K562 (cell line): ENCODE measurements at regions not wholly inside any gene's neighbourhood (a gene's known extent, or its start where the extent isn't known, plus 50 kb on each side); places are given as distances from the start of the nearest gene placed in this dataset.

Experiments used
- CAMTA2 ChIP-seq: fragments of 250-450 bp; sonication (Bioruptor Pico); conservative IDR thresholded peaks from 2 replicates; pipeline ENCODE4 v1.5.1; 2022
- FOXP1 ChIP-seq: sonication (generic); formaldehyde crosslinking; IDR thresholded peaks from 2 replicates; pipeline ENCODE4 v1.8.0; 2022; ENCODE audit warnings: mild to moderate bottlenecking, missing genetic modification reagents
- GABPA ChIP-seq: fragments of 200-800 bp; sonication (Bioruptor generic); conservative IDR thresholded peaks from 2 replicates; pipeline ENCODE4 v1.6.1; 2016; ENCODE audit warnings: low read depth, missing genetic modification characterization, missing compliant biosample characterization
- HMG20A ChIP-seq: fragments of 450-650 bp; formaldehyde crosslinking; conservative IDR thresholded peaks from 2 replicates; pipeline ENCODE4 v1.4.0; 2020; ENCODE audit warnings: mild to moderate bottlenecking, mixed read lengths
- HOXB6 ChIP-seq: fragments of 250-450 bp; sonication (Bioruptor Pico); IDR thresholded peaks from 2 replicates; pipeline ENCODE4 v1.5.1; 2022; ENCODE audit warnings: mild to moderate bottlenecking, borderline replicate concordance
- ILF3 ChIP-seq: fragments of 450-650 bp; IDR thresholded peaks from 2 replicates; pipeline ENCODE4 v1.6.1; 2018; ENCODE audit warnings: antibody characterized with exemption, mild to moderate bottlenecking, moderate library complexity, borderline replicate concordance
- JUN ChIP-seq, 2 experiments: sonication (generic) in 1 of 2; formaldehyde crosslinking in 1 of 2; IDR thresholded peaks; 2 replicates each; pipeline versions ENCODE4 v1.6.1 to v1.8.0; 2012 to 2022; ENCODE audit warnings: borderline replicate concordance in 2 of 2, mild to moderate bottlenecking in 2 of 2, improper control_type of control experiment in 1 of 2, low read depth in 1 of 2, low read length in 1 of 2, missing genetic modification reagents in 1 of 2
- MTA3 ChIP-seq: fragments of 450-650 bp; formaldehyde crosslinking; IDR thresholded peaks from 2 replicates; pipeline ENCODE4 v1.6.1; 2017; ENCODE audit warnings: mild to moderate bottlenecking, borderline replicate concordance
- NELFE ChIP-seq: IDR thresholded peaks from 2 replicates; pipeline ENCODE4 v1.6.1; 2011; ENCODE audit warnings: mild to moderate bottlenecking; ENCODE audit not compliant: insufficient read depth, insufficient read length
- PRPF4 ChIP-seq: fragments of 200-400 bp; formaldehyde crosslinking; IDR thresholded peaks from one replicate; pipeline ENCODE4 v1.6.1; 2017; ENCODE audit warnings: low read length, low read depth, mild to moderate bottlenecking; ENCODE audit not compliant: insufficient read depth, poor library complexity, severe bottlenecking
- RBM15 ChIP-seq: fragments of 200-400 bp; formaldehyde crosslinking; IDR thresholded peaks from 2 replicates; pipeline ENCODE4 v1.6.1; 2018; ENCODE audit warnings: mild to moderate bottlenecking, low read length, moderate library complexity; ENCODE audit not compliant: insufficient read depth
- SREBF2 ChIP-seq: sonication (generic); formaldehyde crosslinking; IDR thresholded peaks from 2 replicates; pipeline ENCODE4 v1.4.0; 2020; ENCODE audit warnings: mild to moderate bottlenecking, missing genetic modification reagents
- TARDBP ChIP-seq: fragments of 450-650 bp; IDR thresholded peaks from 2 replicates; pipeline ENCODE4 v1.6.1; 2016
- ZKSCAN3 ChIP-seq: fragments of 250-450 bp; sonication (Bioruptor Pico); IDR thresholded peaks from 2 replicates; pipeline ENCODE4 v1.4.0; 2020
- ZNF197 ChIP-seq: fragments of 200-800 bp; sonication (Bioruptor generic); IDR thresholded peaks from 2 replicates; pipeline ENCODE4 v1.6.1; 2016; ENCODE audit warnings: low read depth, missing genetic modification characterization, missing compliant biosample characterization
- ZNF239 ChIP-seq: fragments of 250-450 bp; sonication (Bioruptor Pico); IDR thresholded peaks from 2 replicates; pipeline ENCODE4 v1.4.0; 2020; ENCODE audit warnings: mild to moderate bottlenecking
- ZNF311 ChIP-seq: fragments of 250-450 bp; sonication (Bioruptor Pico); IDR thresholded peaks from 2 replicates; pipeline ENCODE4 v1.4.0; 2020; ENCODE audit warnings: mild to moderate bottlenecking, moderate library complexity
- ZNF589 ChIP-seq: fragments of 200-800 bp; sonication (Bioruptor generic); IDR thresholded peaks from 2 replicates; pipeline ENCODE4 v1.6.1; 2016; ENCODE audit warnings: low read depth, missing genetic modification characterization, missing compliant biosample characterization
- ZNF699 ChIP-seq: fragments of 250-450 bp; sonication (Bioruptor Pico); IDR thresholded peaks from 2 replicates; pipeline ENCODE4 v1.8.0; 2021; ENCODE audit warnings: mild to moderate bottlenecking, moderate library complexity; ENCODE audit not compliant: insufficient replicate concordance
- TF ChIP-seq, protein P1 (sequence below): IDR thresholded peaks from 2 replicates; pipeline ENCODE4 v1.6.1; 2011; ENCODE audit not compliant: insufficient read length; ENCODE audit errors: extremely low read depth
- TF ChIP-seq, protein P2 (sequence below): fragments of 450-650 bp; formaldehyde crosslinking; IDR thresholded peaks from 2 replicates; pipeline ENCODE4 v1.4.0; 2020; ENCODE audit warnings: mild to moderate bottlenecking, moderate library complexity
- TF ChIP-seq, protein P3 (sequence below): fragments of 250-450 bp; sonication (Bioruptor Pico); IDR thresholded peaks from 2 replicates; pipeline ENCODE4 v1.5.0; 2021; ENCODE audit warnings: mild to moderate bottlenecking, borderline replicate concordance
- TF ChIP-seq, protein P4 (sequence below): fragments of 450-650 bp; IDR thresholded peaks from 2 replicates; pipeline ENCODE4 v1.6.1; 2016; ENCODE audit warnings: missing biosample characterization, missing genetic modification characterization

DNA sequence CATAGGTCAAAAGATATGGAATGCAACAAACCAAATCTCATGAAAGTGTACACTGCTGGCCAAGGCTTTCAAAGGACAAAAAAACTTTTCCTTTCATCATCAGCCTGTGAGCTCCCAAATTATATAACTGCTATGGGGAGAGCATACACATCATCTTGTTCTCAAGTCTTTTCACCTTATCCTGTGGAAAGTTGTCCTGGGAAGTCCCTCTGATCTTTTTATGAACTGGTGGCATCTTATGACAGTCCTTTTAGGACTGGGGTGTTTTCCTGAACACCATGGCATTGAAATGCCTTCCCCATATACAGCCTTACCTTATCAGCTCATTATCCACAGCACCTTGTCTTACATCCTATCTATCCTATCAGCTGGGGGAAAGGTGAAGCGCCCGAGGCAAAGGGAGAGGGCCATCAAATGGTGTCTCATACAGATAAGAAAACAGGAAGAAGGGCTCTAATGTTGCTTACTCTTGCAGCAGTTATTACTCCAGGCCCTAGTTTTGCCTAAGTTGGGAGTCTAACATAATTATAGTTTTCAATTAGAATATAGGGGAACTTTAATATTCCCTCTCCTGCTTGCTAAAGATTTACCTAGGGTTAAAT, 61.5 kb upstream of the GOLIM4 start (continued):
- TF ChIP-seq ZNF589 (CRISPR knock-in tag) = peak; percentile 97
- TF ChIP-seq ILF3 = peak; percentile 76; the same call in 1 of the 2 replicates
- TF ChIP-seq ZNF311 (CRISPR knock-in tag) = no peak
- TF ChIP-seq, protein P1, sequence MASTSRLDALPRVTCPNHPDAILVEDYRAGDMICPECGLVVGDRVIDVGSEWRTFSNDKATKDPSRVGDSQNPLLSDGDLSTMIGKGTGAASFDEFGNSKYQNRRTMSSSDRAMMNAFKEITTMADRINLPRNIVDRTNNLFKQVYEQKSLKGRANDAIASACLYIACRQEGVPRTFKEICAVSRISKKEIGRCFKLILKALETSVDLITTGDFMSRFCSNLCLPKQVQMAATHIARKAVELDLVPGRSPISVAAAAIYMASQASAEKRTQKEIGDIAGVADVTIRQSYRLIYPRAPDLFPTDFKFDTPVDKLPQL = no peak
- TF ChIP-seq, protein P2, sequence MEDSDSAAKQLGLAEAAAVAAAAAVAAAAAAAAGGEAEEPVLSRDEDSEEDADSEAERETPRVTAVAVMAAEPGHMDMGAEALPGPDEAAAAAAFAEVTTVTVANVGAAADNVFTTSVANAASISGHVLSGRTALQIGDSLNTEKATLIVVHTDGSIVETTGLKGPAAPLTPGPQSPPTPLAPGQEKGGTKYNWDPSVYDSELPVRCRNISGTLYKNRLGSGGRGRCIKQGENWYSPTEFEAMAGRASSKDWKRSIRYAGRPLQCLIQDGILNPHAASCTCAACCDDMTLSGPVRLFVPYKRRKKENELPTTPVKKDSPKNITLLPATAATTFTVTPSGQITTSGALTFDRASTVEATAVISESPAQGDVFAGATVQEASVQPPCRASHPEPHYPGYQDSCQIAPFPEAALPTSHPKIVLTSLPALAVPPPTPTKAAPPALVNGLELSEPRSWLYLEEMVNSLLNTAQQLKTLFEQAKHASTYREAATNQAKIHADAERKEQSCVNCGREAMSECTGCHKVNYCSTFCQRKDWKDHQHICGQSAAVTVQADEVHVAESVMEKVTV (CRISPR knock-in tag) = no peak
- TF ChIP-seq JUN (IDR thresholded peaks at IDR 0.05; ENCODE audit: borderline replicate concordance, low read depth, low read length) = peak; percentile 50; the same call in 1 of the 2 replicates
- TF ChIP-seq JUN (CRISPR knock-in tag; IDR thresholded peaks at IDR 0.05; ENCODE audit: borderline replicate concordance) = no peak
- TF ChIP-seq NELFE = no peak
- no peak for TF ChIP-seq SREBF2 (CRISPR knock-in tag)
- TF ChIP-seq, protein P3, sequence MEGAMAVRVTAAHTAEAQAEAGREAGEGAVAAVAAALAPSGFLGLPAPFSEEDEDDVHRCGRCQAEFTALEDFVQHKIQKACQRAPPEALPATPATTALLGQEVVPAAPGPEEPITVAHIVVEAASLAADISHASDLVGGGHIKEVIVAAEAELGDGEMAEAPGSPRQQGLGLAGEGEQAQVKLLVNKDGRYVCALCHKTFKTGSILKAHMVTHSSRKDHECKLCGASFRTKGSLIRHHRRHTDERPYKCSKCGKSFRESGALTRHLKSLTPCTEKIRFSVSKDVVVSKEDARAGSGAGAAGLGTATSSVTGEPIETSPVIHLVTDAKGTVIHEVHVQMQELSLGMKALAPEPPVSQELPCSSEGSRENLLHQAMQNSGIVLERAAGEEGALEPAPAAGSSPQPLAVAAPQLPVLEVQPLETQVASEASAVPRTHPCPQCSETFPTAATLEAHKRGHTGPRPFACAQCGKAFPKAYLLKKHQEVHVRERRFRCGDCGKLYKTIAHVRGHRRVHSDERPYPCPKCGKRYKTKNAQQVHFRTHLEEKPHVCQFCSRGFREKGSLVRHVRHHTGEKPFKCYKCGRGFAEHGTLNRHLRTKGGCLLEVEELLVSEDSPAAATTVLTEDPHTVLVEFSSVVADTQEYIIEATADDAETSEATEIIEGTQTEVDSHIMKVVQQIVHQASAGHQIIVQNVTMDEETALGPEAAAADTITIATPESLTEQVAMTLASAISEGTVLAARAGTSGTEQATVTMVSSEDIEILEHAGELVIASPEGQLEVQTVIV (CRISPR knock-in tag) = no peak
- TF ChIP-seq, protein P4, sequence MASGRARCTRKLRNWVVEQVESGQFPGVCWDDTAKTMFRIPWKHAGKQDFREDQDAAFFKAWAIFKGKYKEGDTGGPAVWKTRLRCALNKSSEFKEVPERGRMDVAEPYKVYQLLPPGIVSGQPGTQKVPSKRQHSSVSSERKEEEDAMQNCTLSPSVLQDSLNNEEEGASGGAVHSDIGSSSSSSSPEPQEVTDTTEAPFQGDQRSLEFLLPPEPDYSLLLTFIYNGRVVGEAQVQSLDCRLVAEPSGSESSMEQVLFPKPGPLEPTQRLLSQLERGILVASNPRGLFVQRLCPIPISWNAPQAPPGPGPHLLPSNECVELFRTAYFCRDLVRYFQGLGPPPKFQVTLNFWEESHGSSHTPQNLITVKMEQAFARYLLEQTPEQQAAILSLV (tag) = peak; percentile 58; the same call in 1 of the 2 replicates
- no peak for TF ChIP-seq HOXB6 (CRISPR knock-in tag)
- TF ChIP-seq ZNF699 = no peak
- no peak for TF ChIP-seq FOXP1 (CRISPR knock-in tag)
- TF ChIP-seq GABPA (tag) = peak; percentile 53
- TF ChIP-seq ZNF197 (CRISPR knock-in tag) = 0 out of 2 replicates have a peak, but pooled peaks have one; percentile 28
- no peak for TF ChIP-seq HMG20A
- peak; percentile 92; the same call in 1 of the 2 replicates for TF ChIP-seq TARDBP
- no peak for TF ChIP-seq ZKSCAN3 (CRISPR knock-in tag)
- TF ChIP-seq RBM15 = no peak
- no peak for TF ChIP-seq CAMTA2 (CRISPR knock-in tag)
- TF ChIP-seq ZNF239 = no peak; the same call in 1 of the 2 replicates
- TF ChIP-seq MTA3 = peak; percentile 90
- no peak for TF ChIP-seq PRPF4
